CD4-positive, alpha-beta T cell treated with Interleukin-10 for 1 hour (primary cell): ENCODE measurements at regions not wholly inside any gene's neighbourhood (a gene's known extent, or its start where the extent isn't known, plus 50 kb on each side); places are given as distances from the start of the nearest gene placed in this dataset.
"Not testable (repeated sequence)": the region's sequence is repeated elsewhere in the genome, so short reads cannot be mapped to it uniquely, and the experiment has no call there.

Experiments used
- DNase-seq: peaks from one replicate; pipeline ENCODE4 v3.0.0-alpha.2; 2020

DNA sequence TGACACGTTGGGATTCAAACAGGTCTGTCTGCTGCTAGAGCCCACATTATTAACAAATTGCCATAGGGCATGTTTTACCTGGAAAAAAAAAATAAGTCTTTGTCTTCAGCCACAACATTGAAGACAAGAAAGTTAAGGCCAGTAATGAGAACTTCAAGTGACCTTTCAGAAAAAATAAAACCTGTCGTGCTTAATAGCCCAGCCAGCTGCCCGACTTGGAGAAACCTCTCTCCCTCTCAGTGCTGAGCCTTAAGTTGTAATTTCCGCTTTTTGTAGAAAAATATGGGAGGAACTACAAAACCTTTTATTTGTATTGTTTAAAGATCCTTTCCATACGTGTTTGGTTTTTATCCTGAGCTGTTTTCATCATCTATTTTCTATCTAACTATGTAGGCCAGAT lies 454.3 kb upstream of the SLITRK6 start:
- not testable (repeated sequence) for DNase-seq

DNA sequence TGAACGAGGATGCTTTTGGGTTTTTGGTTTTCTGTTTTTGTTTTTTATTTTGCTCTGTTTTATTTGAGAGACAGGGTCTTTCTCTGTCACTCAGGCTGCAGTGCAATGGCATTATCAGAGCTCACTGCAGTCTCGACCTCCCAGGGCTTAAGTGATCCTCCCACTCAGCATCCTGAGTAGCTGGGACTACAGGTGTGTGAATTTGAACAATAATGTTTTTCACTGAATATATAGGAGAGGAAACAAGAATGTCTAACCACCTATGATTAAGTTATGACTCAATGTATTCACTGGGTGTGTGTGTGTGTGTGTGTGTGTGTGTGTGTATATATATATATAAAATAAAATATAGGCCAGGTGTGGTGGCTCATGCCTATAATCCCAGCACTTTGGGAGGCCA lies 456.6 kb upstream of the SLITRK6 start:
- not testable (repeated sequence) for DNase-seq

DNA sequence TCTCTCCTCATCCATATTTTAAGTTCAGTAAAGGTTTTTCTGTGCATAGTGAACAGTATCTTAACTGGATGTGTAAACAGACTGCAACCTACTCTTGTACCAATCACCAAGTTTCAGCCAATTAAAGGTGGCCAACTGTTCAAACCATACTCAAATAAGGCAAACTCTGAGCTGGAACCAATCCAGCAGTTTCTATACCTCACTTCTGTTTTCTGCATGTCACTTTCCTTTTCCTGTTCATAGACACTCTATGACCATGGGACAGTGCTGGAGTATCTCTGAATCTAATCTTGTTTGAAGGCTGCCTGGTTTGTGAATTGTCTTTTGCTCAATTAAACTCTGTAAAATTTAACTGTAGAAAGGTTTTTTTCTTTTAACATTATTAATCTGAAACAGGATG lies 470.3 kb upstream of the SLITRK6 start:
- DNase-seq: no peak

DNA sequence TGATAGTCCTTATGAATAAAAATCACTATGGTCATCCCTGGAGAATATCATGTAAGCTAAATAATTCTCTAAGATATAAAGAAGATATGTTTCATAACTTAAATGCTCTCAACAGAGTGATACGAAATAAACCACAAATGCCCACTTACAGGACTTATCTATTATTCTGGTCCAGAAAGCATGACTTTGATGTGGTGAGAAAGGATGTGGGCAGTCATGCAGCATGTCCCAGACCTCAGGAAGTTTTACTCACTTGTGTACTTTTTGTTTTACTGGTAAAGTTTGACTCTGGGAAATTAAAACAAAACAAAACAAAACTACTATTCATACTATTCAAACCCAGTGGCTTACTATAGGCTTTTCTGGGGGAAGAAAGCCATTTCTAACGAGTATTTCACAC lies 483.2 kb upstream of the SLITRK6 start:
- no peak for DNase-seq

DNA sequence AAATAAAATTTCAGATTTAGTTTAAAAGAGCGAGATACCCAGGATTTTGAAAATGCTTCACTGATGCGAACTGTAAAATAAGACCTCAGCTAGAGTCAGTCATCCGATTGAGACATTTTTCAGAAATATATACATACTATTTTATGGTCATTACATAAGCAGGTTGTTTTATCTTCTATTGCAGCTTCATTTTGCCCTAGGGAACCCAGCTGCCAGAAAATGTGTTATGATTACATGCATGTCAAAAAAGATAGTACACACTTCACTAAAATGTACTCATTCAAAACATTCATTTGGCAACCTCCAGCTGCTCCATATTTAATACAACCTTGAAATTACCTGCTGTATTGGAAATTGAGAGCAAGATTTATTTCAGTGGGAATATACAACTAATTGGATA lies 483.8 kb upstream of the SLITRK6 start:
- DNase-seq: no peak

DNA sequence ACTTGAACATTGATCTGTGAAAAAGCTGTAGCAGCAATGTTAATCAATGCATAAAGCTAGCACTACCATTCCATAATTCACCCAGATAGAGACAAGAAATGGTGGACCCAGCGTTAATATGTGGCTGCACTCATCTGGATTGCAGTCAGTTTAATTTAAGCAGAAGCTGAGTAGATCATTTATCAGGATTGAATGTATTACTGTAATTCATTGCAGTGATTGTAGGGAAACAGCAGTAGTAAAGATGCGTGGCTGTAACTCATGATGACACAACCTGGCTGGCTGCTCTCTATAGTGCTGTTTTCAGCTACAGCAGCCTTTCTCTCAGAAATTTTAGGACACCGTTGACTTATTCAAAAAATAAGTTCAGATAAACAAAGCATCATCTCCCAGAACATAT lies 499.5 kb upstream of the SLITRK6 start:
- DNase-seq: no peak

DNA sequence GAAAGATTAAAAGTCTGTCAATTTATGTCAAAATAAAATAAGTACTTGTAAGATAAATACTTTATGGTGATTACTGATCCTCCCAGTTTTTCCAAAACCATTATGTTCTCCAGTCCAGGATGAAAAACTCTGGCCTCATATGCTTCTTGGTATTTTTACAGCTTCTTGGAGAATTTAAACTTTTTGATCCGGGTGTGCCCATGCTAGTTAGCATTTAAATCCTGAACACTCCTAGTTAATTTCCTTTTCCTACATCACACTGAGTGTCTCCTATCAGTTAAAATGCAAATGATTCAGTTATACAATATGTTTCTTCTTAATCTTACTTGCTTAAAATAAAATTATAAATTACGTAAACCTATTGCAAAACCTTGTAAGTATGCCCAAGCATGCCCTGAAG lies 499.9 kb upstream of the SLITRK6 start:
- DNase-seq: no peak

DNA sequence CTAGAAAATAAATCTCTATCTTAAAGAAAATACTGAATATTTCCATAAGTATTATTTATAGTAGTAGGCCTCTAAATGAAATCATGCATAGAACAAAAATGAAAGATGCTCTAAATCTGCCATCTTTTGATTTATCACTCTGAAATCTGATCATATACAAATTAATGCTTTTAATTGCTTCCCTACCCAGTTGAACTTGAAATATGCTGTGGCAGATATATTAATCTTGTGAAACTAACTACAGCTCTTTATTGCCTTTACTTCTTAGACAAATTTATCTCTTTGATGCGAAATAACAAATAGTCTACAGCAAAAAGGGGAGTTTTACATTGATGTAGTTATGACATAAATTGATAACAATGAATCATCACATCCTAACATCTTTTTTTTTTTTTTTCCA lies 510.7 kb upstream of the SLITRK6 start:
- no peak for DNase-seq

DNA sequence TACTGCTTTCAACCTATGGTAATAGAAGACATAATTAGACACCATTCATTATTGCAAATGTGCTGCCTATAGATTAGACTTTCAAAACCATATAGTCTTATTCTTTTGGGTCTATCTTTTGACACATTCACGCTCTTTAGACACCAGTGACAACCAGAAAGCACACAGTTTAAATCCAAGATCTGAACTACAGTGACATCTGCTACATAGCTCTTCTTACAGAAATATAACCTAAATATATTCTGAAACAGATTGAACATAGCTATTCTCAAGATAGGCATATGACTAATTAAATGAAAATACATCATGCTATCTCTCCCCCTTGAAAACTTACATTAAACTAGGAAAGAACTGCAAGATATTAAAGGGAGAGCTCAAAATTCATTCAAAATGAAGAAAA lies 514.2 kb upstream of the SLITRK6 start:
- DNase-seq: no peak

DNA sequence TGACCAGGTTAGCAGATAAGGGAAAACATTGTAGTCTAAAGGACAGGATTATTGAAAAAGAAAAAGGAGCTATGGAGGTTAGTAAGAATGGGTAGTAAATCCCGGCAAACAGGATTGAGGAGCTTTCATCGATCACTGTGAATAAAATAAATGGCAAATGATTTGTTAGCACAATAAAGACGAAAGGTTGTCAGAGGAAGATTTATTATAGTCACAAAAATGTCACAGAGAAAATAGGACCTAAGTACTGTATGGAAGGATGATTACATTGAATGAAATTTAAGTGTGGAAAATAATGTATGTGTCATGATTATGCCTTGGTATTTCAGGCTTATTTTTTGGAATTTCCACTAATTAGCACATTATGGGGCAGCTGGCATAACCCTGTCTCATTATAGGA lies 519.2 kb upstream of the SLITRK6 start:
- DNase-seq: no peak

DNA sequence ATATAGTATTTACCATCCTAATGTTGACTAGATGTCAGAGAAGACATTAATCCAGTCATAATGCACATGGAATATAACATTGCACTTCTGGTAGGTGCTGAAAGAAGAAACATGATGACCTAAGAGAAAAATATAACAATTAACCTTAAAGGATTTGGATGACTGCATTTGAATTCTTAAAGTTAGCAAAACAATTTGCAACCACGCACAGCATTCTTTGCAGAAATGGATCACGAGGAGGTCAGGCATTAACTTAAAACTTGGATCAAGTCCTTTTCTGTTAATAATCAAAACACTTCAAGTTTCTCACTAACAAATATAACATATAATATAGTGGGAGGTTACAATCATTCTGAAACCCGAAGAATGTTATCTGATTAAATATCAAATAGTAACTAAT lies 525.0 kb upstream of the SLITRK6 start:
- DNase-seq: no peak

DNA sequence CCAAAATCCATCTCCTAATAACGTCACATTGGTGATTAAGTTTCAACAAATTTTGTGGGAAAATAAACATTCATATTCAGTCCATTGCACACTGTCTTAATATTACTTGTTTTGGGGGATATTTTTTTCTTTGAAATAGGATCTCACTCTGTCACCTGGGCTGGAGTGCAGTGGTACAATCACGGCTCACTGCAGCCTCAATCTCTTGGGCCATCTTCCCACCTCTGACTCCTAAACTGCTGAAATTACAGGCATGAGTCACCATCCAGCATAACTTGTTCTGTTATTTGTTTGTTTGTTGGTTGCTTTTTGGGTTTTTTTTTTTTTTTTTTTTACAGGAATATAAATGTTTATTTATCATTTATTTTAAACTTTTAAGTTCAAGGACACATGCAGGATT lies 556.1 kb upstream of the SLITRK6 start:
- no peak for DNase-seq

DNA sequence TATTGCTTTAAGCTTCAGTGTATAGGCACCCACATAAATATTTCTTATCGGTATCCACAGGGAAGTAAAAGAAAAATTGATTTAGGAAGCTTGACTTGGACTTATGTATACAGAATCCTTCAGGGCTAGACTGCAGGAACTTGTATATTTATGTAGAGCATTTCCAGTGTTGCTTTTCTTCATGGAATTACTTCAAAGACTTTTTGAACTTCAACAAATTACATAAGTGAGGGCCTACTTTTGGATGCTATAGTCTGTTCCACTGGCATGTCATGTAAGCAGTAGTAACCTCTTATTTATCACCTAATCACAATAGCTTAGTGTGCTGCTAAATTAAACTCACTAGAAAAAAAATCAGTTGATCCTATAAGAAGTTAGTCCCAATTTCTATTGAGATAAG lies 557.9 kb upstream of the SLITRK6 start:
- no peak for DNase-seq

DNA sequence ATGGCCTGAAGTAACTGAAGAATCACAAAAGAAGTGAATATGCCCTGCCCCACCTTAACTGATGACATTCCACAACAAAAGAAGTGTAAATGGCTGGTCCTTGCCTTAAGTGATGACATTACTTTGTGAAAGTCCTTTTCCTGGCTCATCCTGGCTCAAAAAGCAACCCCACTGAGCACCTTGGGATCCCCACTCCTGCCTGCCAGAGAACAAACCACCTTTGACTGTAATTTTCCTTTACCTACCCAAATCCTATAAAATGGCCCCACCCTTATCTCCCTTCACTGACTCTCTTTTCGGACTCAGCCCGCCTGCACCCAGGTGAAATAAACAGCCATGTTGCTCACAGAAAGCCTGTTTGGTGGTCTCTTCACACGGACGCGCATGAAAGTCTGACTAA lies 564.5 kb upstream of the SLITRK6 start:
- not testable (repeated sequence) for DNase-seq

DNA sequence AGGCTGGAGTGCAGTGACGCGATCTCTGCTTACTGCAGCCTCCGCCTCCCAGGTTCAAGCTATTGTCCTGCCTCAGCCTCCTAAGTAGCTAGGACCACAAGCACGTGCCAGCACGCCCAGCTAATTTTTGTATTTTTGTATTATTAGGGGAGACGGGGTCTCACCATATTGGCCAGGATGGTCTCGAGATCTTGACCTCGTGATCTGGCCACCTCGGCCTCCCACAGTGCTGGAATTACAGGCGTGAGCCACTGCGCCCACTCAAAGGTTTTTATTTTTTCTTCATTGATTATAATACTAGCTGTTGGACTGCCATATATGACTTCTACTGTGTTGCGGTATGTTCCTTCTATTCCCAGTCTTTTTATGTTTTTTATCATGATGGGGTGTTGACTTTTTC lies 569.7 kb upstream of the SLITRK6 start:
- DNase-seq: no peak

DNA sequence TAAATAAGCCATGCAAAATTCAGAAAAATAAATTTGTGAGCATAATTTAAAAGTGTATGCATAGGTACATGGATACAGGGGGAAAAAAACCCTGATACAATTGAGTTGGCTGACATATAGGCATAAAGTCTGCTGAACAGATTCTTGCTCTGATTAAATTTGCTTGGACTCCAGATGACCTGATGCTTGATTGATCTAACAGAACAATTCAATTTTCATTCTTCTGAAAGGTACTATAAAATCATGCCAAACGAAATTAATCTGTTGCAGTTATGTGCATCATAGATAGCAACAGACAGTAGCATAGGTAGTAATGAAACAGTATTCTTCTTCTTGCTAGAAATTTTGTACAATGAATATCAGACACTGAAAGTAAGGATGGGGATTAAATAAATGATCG lies 578.2 kb upstream of the SLITRK6 start:
- no peak for DNase-seq

DNA sequence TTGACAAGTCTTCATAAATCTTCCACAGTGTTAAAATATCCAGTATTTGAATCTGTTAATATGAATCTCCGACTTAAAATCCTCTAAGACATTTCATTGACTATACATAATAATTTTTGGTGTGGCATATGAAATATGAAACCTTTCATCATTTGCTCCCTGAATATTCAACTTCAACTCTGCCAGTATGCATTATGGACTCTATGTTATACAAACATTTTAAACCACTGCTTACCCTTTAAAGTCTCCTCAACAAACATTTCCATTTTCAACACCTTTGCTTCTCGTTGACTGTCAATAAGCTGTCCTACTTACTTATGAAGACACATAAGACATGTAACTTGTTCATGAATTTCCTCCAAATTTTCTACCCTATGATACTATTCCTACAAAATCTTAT lies 579.4 kb upstream of the SLITRK6 start:
- no peak for DNase-seq

DNA sequence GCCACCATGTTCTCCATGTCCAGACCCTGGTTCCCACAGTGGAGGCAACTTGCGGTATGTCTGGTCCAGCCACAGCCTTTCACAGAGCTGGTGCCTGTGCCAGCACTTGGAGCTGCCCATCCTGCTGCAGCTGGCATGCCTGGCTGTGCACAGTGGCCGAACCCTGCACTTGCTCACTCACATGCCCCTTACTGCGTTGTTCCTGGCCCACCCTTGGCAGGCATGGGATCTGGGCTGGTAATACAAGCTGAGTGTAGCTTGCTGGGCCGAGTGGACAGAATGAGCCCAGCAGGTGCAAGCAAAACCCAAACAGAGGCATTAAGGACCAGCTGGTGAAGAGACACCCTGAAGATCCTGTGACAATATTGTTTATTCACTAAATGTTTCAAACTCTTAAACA lies 583.9 kb upstream of the SLITRK6 start:
- DNase-seq: no peak

DNA sequence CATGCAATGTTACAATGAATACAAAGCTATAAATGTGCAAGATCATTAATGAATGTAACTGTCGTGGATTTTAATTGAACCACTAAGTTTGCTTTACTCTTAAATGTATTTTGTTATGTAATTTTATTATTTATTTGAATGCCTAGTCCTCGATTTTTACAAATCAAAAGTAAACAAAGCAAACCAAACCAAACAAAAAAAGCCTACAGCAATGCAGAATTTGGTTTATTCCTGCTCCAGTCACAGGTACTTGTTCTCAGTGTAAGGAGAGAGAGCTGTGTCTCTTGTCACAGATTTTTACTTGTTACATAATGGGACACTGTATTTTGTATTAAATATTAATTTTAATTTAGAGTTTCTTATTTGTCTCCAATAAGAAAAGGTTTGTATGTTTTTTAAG lies 584.3 kb upstream of the SLITRK6 start:
- DNase-seq: no peak

DNA sequence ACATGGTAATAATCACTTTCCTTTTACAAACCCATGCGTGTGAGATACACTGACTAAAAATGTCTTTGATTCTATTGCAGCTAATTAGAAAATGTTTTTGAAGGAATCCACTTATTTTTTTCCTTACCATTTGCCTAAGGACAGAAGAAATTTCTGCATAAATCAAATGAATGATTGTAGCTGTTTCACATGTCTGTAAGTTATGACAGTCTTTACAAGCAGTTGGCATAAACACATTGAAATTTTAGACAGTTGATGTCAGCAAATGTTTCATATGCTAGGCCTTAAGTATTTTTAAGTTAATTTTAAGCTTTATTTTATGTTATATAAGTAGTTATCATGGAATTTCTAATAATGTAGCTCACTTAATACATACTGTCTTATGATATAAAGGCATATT lies 598.4 kb upstream of the SLITRK6 start:
- DNase-seq: no peak

DNA sequence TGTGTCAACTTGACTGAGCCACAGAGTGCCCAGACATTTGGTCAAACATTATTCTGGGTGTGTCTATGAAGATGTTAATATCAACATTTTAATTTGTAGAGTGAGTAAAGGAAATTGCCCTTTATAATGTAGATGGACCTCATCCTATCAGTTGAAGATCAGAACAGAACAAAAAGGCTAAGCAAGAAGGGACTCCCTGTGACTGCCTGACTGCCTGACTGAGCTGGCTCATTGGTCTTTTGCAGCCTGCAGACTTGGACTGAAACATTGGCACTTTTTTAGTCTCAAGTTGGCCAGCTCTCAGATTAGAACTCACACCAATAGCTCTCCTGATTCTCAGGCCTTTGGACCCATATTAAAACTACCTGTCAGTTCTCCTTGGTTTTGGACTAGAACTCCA lies 600.4 kb upstream of the SLITRK6 start:
- no peak for DNase-seq

DNA sequence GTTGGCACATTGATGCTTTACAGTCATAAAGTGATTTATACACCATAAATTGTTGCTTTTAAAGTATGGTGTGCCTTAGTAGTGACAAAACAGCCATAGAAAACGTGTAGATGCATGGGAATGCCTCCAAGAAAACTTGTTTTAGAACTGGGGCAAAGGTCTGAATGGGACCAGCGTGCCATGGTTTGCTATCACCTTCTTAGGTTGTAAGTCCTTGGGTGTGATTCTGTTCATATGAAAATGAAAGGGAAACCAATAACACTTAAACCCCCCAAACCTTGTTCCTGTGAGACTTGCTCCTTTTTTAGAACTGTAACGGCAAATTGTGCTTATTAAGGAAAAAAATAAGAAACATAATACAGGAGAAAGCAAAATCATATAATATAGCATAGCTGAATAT lies 603.3 kb upstream of the SLITRK6 start:
- DNase-seq: no peak

DNA sequence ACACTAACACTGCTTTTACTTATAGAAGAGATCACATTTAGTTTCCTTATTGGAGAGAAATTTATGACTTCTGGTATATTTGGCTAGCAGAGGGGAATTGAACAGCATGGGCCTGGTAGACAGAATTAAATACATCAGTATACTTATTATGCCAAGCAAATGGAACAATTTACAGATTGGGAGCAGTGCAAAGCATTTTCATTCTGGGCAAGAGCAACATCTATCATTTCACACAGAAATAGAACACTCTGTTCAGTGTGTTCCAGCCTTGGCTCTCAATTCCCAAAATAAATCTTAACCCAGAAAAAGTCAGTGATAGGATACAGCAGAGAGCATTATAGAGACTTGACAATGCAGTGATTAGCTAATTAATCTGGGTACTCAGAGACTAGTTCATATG lies 604.0 kb upstream of the SLITRK6 start:
- DNase-seq: no peak

DNA sequence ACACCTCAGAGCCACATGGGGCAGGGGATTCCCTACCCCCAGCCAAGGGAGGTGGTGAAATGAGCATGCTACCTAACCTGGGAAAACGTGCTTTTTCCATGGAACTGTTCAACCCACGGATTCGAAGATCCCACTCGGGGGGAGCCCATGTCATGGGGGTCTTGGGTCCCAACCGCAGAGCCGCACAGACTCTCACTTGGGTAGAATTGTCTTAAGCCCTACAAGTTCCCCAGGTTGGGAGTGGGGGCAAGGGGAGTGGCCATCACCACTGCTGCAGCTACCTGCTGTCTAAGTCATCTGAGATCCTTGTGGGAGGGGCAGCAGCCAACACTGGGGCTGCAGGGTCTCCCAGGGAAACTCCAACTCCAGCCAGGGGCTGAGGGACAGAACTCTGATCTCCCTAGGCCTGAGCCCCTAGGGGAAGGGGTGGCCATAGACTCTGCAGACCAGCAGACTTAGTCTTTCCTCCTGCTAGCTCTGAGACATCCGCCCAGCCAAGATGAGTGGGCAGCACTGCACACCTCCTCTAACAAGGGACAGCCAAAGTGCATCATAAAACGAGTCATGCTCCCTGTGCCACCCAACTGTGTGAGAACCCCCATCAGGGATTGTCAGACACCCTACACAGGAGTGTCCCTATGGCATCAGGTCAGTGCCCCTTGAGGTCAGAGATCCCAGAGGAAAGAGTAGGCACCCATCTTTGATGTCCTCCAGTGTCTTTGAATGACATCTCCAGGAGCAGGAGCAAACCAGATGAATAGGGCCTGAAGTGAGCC lies 610.4 kb upstream of the SLITRK6 start:
- no peak for DNase-seq

DNA sequence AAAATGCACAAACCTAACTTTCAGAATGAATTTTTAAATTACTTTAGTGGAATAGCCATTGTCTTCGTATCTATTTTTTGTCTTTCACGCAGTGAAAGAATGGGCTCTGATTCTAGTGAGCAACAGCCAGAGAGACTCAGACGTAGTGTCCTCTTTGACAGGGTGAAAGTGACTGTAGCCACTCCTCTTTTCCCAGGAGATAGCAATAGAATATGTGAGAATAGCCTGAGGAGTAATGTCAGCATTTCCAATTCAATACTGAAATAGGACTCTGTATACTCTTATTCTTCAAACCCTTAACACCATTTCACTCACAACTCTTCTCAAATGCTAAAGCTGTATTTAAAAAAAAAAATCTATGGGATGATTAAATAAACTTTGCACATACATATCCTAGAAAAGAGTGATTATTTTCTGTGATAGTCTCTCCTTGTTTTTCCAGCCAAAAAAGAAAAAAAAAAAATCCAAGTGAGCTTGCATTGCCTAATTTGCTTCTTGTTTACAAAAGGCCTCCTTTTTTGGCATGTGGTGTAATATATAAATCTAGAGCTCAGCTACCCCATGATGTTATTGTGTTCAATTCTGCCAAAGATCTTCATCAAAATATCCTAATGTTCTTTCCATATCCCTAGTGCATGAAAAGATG lies 626.1 kb upstream of the SLITRK6 start:
- DNase-seq: no peak
